ENCODE measurements at regions not wholly inside any gene's neighbourhood (a gene's known extent, or its start where the extent isn't known, plus 50 kb on each side); places are given as distances from the start of the nearest gene placed in this dataset.

GRCh38 chr2:498493-499178 lies 178.6 kb downstream of the TMEM18 start (continued):
- TF ChIP-seq JUND (IDR thresholded peaks at IDR 0.05; ENCODE audit: low read length), result no peak
- TF ChIP-seq KDM1A (IDR thresholded peaks at IDR 0.05; ENCODE audit: borderline replicate concordance, low read length), result no peak
- TF ChIP-seq PHF8 (conservative IDR thresholded peaks at IDR 0.05; ENCODE audit: low read depth, low read length), result no peak
- TF ChIP-seq NRF1 (IDR thresholded peaks at IDR 0.05; ENCODE audit: low read depth, low read length), result no peak
- no peak for TF ChIP-seq SUZ12 (IDR thresholded peaks at IDR 0.05; ENCODE audit: low read length)
- TF ChIP-seq SIN3A (conservative IDR thresholded peaks at IDR 0.05 in 1 of 2, IDR thresholded peaks at IDR 0.05 in 1 of 2; ENCODE audit: low read depth in 1 of 2, low read length in 2 of 2), result no peak
- no peak for TF ChIP-seq CBX8 (IDR thresholded peaks at IDR 0.05; ENCODE audit: borderline replicate concordance, low read depth, low read length)
- TF ChIP-seq SP4 (IDR thresholded peaks at IDR 0.05; ENCODE audit: low read length), result no peak
- no peak for TF ChIP-seq SIRT6 (IDR thresholded peaks at IDR 0.05; ENCODE audit: low read length)
